ENCODE measurements at regions not wholly inside any gene's neighbourhood (a gene's known extent, or its start where the extent isn't known, plus 50 kb on each side); places are given as distances from the start of the nearest gene placed in this dataset.

DNA sequence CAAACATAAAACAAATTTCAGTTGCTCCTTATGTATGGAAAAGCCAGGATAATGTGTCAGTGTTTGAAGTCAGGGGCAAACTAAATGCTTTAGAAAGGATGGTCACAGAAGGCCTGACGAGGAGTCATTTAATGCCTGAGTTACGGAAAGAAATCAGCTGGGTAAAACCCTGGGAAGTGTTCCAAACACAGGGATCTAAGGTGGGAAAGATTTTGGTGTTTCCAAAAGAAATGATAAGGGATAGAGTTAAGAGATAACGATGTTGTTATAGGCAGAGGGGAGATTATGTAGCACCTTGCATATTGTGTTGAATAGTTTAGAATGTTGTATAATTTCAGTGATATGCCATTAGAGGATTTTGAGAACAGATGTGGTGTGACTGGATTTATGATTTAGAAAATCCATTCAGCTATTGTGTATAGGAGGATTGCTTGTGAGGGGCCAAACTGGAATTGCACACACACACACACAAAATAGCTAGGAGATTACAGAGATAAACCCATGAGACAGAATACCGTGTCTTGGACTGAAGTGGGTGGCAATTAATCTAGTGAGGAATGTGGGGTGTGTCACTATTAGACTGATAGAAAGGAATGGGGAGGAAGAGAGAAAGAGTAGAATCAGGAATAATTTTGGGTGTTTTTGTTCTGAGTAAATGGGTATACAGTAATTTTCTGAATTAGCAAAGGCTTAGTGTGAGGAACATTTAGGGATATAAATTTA lies 274.2 kb upstream of the DAB2 start:
- TF ChIP-seq, protein P1, sequence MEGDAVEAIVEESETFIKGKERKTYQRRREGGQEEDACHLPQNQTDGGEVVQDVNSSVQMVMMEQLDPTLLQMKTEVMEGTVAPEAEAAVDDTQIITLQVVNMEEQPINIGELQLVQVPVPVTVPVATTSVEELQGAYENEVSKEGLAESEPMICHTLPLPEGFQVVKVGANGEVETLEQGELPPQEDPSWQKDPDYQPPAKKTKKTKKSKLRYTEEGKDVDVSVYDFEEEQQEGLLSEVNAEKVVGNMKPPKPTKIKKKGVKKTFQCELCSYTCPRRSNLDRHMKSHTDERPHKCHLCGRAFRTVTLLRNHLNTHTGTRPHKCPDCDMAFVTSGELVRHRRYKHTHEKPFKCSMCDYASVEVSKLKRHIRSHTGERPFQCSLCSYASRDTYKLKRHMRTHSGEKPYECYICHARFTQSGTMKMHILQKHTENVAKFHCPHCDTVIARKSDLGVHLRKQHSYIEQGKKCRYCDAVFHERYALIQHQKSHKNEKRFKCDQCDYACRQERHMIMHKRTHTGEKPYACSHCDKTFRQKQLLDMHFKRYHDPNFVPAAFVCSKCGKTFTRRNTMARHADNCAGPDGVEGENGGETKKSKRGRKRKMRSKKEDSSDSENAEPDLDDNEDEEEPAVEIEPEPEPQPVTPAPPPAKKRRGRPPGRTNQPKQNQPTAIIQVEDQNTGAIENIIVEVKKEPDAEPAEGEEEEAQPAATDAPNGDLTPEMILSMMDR (IDR thresholded peaks at IDR 0.05) = no peak

- TF ChIP-seq, protein P1 (IDR thresholded peaks at IDR 0.05) = no peak
Measured at GRCh38 chr5:39697881-39698280, 273.1 kb upstream of the DAB2 start.

GRCh38 chr5:39696672-39697398 lies 272.1 kb upstream of the DAB2 start:
- TF ChIP-seq, protein P1 (IDR thresholded peaks at IDR 0.05) = no peak

- TF ChIP-seq, protein P1 (IDR thresholded peaks at IDR 0.05) = peak; percentile 37; the same call in 1 of the 2 replicates
Measured at GRCh38 chr5:39691993-39692392, 267.2 kb upstream of the DAB2 start.

DNA sequence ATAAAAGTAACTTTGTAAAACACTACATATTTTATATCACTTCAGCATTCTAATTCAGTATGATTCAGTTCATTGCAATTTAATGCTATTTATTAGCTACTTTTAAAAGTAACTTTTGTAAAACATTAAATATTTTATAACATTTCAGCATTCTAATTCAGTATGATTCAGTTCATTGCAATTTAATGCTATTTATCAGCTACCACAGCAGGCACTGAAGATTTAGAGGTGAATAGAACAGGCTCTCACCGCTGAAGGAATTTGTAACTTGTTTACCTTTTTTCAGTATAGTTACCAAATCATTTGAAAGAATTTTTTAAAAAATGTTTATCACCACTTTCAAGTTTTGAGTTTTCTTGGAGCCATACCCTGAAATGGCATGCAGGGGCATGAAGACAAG lies 266.4 kb upstream of the DAB2 start:
- TF ChIP-seq, protein P1 (IDR thresholded peaks at IDR 0.05) = no peak

DNA sequence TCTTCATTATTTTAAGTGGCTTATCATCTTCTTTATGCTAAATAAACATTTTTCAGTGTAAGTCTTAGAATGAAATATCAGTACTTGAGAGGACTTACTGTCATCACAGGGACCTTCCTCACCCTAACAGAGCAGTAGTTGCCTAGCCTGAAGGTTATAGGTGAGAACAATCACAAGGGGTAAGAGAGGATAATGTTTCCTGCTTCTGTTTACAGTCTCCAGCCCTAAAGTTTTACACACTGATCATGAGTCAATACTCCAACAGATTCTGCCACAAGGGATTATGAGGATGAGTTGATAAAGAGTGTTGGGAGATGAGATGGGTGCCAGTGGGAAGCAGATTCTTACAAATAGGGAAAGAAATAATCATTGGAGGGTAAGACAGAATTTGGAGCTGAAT lies 265.1 kb upstream of the DAB2 start:
- TF ChIP-seq, protein P1 (IDR thresholded peaks at IDR 0.05) = no peak

- TF ChIP-seq, protein P1 (IDR thresholded peaks at IDR 0.05) = no peak
Measured at GRCh38 chr5:39680213-39680612, 255.4 kb upstream of the DAB2 start.
